ENCODE measurements at regions not wholly inside any gene's neighbourhood (a gene's known extent, or its start where the extent isn't known, plus 50 kb on each side); places are given as distances from the start of the nearest gene placed in this dataset.

- no peak for TF ChIP-seq CTCF (conservative IDR thresholded peaks at IDR 0.05)
- no peak for DNase-seq (ENCODE audit: extremely low spot score, unreplicated experiment)
- Mint-ChIP-seq H3K9me3 (peaks cover 4% of the 10 kb centered on the region), H3K27me3 (peaks cover 3% of the 10 kb centered on the region), H3K27ac (no peak overlapping the region), H3K4me3 (no peak overlapping the region), H3K36me3 (no peaks in the 10 kb centered on the region), H3K4me1 (ENCODE audit: unreplicated experiment) (no peaks in the 10 kb centered on the region)
Measured at GRCh38 chr1:168964478-168964877, 142.0 kb upstream of the ATP1B1 start.

- H3K36me3 Mint-ChIP-seq: no peaks in the 10 kb centered on the region
- no peak overlapping the region for H3K27ac Mint-ChIP-seq
- no peak overlapping the region for H3K4me3 Mint-ChIP-seq
- H3K9me3 Mint-ChIP-seq: peaks cover 4% of the 10 kb centered on the region
- TF ChIP-seq CTCF (conservative IDR thresholded peaks at IDR 0.05): no peak
- H3K4me1 Mint-ChIP-seq (ENCODE audit: unreplicated experiment): peaks cover 8% of the 10 kb centered on the region
- H3K27me3 Mint-ChIP-seq: peaks cover 3% of the 10 kb centered on the region
- DNase-seq (ENCODE audit: extremely low spot score, unreplicated experiment): no peak
Measured at GRCh38 chr1:168966217-168966616, 140.3 kb upstream of the ATP1B1 start.

GRCh38 chr1:168966636-168967035, 139.9 kb upstream of the ATP1B1 start:
- H3K4me1 Mint-ChIP-seq (ENCODE audit: unreplicated experiment): peaks cover 12% of the 10 kb centered on the region
- no peak overlapping the region for H3K4me3 Mint-ChIP-seq

GRCh38 chr1:168970926-168971659, 135.4 kb upstream of the ATP1B1 start:
- no peak for TF ChIP-seq CTCF (conservative IDR thresholded peaks at IDR 0.05)
- no peak overlapping the region for H3K4me3 Mint-ChIP-seq
- H3K36me3 Mint-ChIP-seq: no peaks in the 10 kb centered on the region
- peaks cover 15% of the 10 kb centered on the region for H3K4me1 Mint-ChIP-seq (ENCODE audit: unreplicated experiment)
- no peak overlapping the region for H3K27ac Mint-ChIP-seq
- H3K27me3 Mint-ChIP-seq: no peaks in the 10 kb centered on the region
- H3K9me3 Mint-ChIP-seq: no peaks in the 10 kb centered on the region
- no peak for DNase-seq (ENCODE audit: extremely low spot score, unreplicated experiment)

More at GRCh38 chr1:168966636-168967035, 139.9 kb upstream of the ATP1B1 start:
- no peak for TF ChIP-seq CTCF (conservative IDR thresholded peaks at IDR 0.05)
- no peak for DNase-seq (ENCODE audit: extremely low spot score, unreplicated experiment)
- no peaks in the 10 kb centered on the region for H3K36me3 Mint-ChIP-seq
- no peaks in the 10 kb centered on the region for H3K9me3 Mint-ChIP-seq
- H3K27me3 Mint-ChIP-seq: peaks cover 3% of the 10 kb centered on the region
- no peak overlapping the region for H3K27ac Mint-ChIP-seq

GRCh38 chr1:168972225-168972624, 134.3 kb upstream of the ATP1B1 start:
- Mint-ChIP-seq H3K27ac (no peak overlapping the region), H3K9me3 (no peaks in the 10 kb centered on the region), H3K4me3 (no peak overlapping the region), H3K27me3 (no peaks in the 10 kb centered on the region), H3K4me1 (ENCODE audit: unreplicated experiment) (peaks cover 15% of the 10 kb centered on the region), H3K36me3 (no peaks in the 10 kb centered on the region)
- DNase-seq (ENCODE audit: extremely low spot score, unreplicated experiment): no peak
- no peak for TF ChIP-seq CTCF (conservative IDR thresholded peaks at IDR 0.05)
